ENCODE measurements at regions not wholly inside any gene's neighbourhood (a gene's known extent, or its start where the extent isn't known, plus 50 kb on each side); places are given as distances from the start of the nearest gene placed in this dataset.

- H3K79me2 ChIP-seq (ENCODE audit: insufficient read depth, low read length), result no peaks in the 10 kb centered on the region
- H3K4me1 ChIP-seq (ENCODE audit: insufficient read depth, low read length), result no peaks in the 10 kb centered on the region
- no peak overlapping the region for H2AFZ ChIP-seq (ENCODE audit: low read depth, low read length)
- no peaks in the 10 kb centered on the region for H3K27me3 ChIP-seq (ENCODE audit: insufficient read depth, low read length)
- FAIRE-seq, result no peak
- H3K4me3 ChIP-seq (ENCODE audit: insufficient read depth, low read depth, low read length), result no peak overlapping the region
- H4K20me1 ChIP-seq (ENCODE audit: insufficient read depth, low read length), result no peaks in the 10 kb centered on the region
- Mint-ChIP-seq H3K9me3 (ENCODE audit: unreplicated experiment) (no peaks in the 10 kb centered on the region), H3K27me3 (ENCODE audit: low read depth, unreplicated experiment) (no peaks in the 10 kb centered on the region), H3K4me3 (ENCODE audit: unreplicated experiment) (no peak overlapping the region), H3K27ac (ENCODE audit: unreplicated experiment) (no peak overlapping the region), H3K36me3 (ENCODE audit: low read depth, unreplicated experiment) (no peaks in the 10 kb centered on the region), H3K4me1 (ENCODE audit: low read depth, unreplicated experiment) (no peaks in the 10 kb centered on the region)
- H3K36me3 ChIP-seq (ENCODE audit: insufficient read depth, low read length), result no peaks in the 10 kb centered on the region
- no peaks in the 10 kb centered on the region for H3K9me3 ChIP-seq (ENCODE audit: insufficient read depth, low read depth, low read length)
- no peak overlapping the region for H3K27ac ChIP-seq (ENCODE audit: low read depth, low read length)
- TF ChIP-seq EZH2 (IDR thresholded peaks at IDR 0.05; ENCODE audit: insufficient read depth, low read length) (no peak), CTCF (IDR thresholded peaks at IDR 0.05; ENCODE audit: insufficient read depth, low read depth, low read length) (no peak)
- no peak overlapping the region for H3K4me2 ChIP-seq (ENCODE audit: low read length)
- no peak for DNase-seq (ENCODE audit: low read depth)
- no peak overlapping the region for H3K9ac ChIP-seq (ENCODE audit: low read length)
Observed at GRCh38 chr5:105207066-105207465, 1644.5 kb upstream of the NUDT12 start.

- no peak for FAIRE-seq
- TF ChIP-seq EZH2 (IDR thresholded peaks at IDR 0.05; ENCODE audit: insufficient read depth, low read length) (no peak), CTCF (IDR thresholded peaks at IDR 0.05; ENCODE audit: insufficient read depth, low read depth, low read length) (no peak)
- Mint-ChIP-seq H3K4me3 (ENCODE audit: unreplicated experiment) (no peak overlapping the region), H3K4me1 (ENCODE audit: low read depth, unreplicated experiment) (no peaks in the 10 kb centered on the region), H3K27me3 (ENCODE audit: low read depth, unreplicated experiment) (no peaks in the 10 kb centered on the region), H3K9me3 (ENCODE audit: unreplicated experiment) (no peaks in the 10 kb centered on the region), H3K27ac (ENCODE audit: unreplicated experiment) (no peak overlapping the region), H3K36me3 (ENCODE audit: low read depth, unreplicated experiment) (no peaks in the 10 kb centered on the region)
- Histone ChIP-seq H3K79me2 (ENCODE audit: insufficient read depth, low read length) (no peaks in the 10 kb centered on the region), H3K27me3 (ENCODE audit: insufficient read depth, low read length) (no peaks in the 10 kb centered on the region), H3K27ac (ENCODE audit: low read depth, low read length) (no peak overlapping the region), H3K36me3 (ENCODE audit: insufficient read depth, low read length) (no peaks in the 10 kb centered on the region), H3K4me2 (ENCODE audit: low read length) (no peak overlapping the region), H3K9ac (ENCODE audit: low read length) (no peak overlapping the region), H4K20me1 (ENCODE audit: insufficient read depth, low read length) (no peaks in the 10 kb centered on the region), H3K9me3 (ENCODE audit: insufficient read depth, low read depth, low read length) (no peaks in the 10 kb centered on the region), H3K4me3 (ENCODE audit: insufficient read depth, low read depth, low read length) (no peak overlapping the region), H3K4me1 (ENCODE audit: insufficient read depth, low read length) (no peaks in the 10 kb centered on the region), H2AFZ (ENCODE audit: low read depth, low read length) (no peak overlapping the region)
- DNase-seq (ENCODE audit: low read depth), result no peak
Observed at GRCh38 chr5:105197531-105197930, 1634.9 kb upstream of the NUDT12 start.

- no peak overlapping the region for H3K4me3 Mint-ChIP-seq (ENCODE audit: unreplicated experiment)
- no peaks in the 10 kb centered on the region for H3K27me3 Mint-ChIP-seq (ENCODE audit: low read depth, unreplicated experiment)
- H3K79me2 ChIP-seq (ENCODE audit: insufficient read depth, low read length), result no peaks in the 10 kb centered on the region
Observed at GRCh38 chr5:105195765-105196164, 1633.2 kb upstream of the NUDT12 start.

More at GRCh38 chr5:105195765-105196164, 1633.2 kb upstream of the NUDT12 start:
- no peaks in the 10 kb centered on the region for H3K4me1 ChIP-seq (ENCODE audit: insufficient read depth, low read length)
- no peaks in the 10 kb centered on the region for H3K36me3 Mint-ChIP-seq (ENCODE audit: low read depth, unreplicated experiment)
- DNase-seq (ENCODE audit: low read depth), result no peak
- H3K27ac Mint-ChIP-seq (ENCODE audit: unreplicated experiment), result no peak overlapping the region
- TF ChIP-seq CTCF (IDR thresholded peaks at IDR 0.05; ENCODE audit: insufficient read depth, low read depth, low read length) (no peak), EZH2 (IDR thresholded peaks at IDR 0.05; ENCODE audit: insufficient read depth, low read length) (no peak)
- no peak overlapping the region for H3K4me3 ChIP-seq (ENCODE audit: insufficient read depth, low read depth, low read length)
- no peaks in the 10 kb centered on the region for H4K20me1 ChIP-seq (ENCODE audit: insufficient read depth, low read length)
- H3K27me3 ChIP-seq (ENCODE audit: insufficient read depth, low read length), result no peaks in the 10 kb centered on the region
- H2AFZ ChIP-seq (ENCODE audit: low read depth, low read length), result no peak overlapping the region
- no peak overlapping the region for H3K9ac ChIP-seq (ENCODE audit: low read length)
- no peaks in the 10 kb centered on the region for H3K4me1 Mint-ChIP-seq (ENCODE audit: low read depth, unreplicated experiment)
- H3K4me2 ChIP-seq (ENCODE audit: low read length), result no peak overlapping the region
- H3K9me3 ChIP-seq (ENCODE audit: insufficient read depth, low read depth, low read length), result no peaks in the 10 kb centered on the region
- H3K9me3 Mint-ChIP-seq (ENCODE audit: unreplicated experiment), result no peaks in the 10 kb centered on the region
- no peaks in the 10 kb centered on the region for H3K36me3 ChIP-seq (ENCODE audit: insufficient read depth, low read length)
- no peak for FAIRE-seq
- H3K27ac ChIP-seq (ENCODE audit: low read depth, low read length), result no peak overlapping the region

Measured in astrocyte (in vitro differentiated cells and primary cell).